WERI-Rb-1 (cell line): ENCODE measurements at regions not wholly inside any gene's neighbourhood (a gene's known extent, or its start where the extent isn't known, plus 50 kb on each side); places are given as distances from the start of the nearest gene placed in this dataset.
A peak's percentile ranks its signal among the peaks of the same experiment; 100 is the strongest.
"Not testable (repeated sequence)": the region's sequence is repeated elsewhere in the genome, so short reads cannot be mapped to it uniquely, and the experiment has no call there.

Experiments
- DNase-seq: peaks from one replicate; pipeline ENCODE4 v3.0.0-alpha.2; 2020
- H3K27ac ChIP-seq: fragments of 250-450 bp; sonication (Bioruptor Pico); 2 replicates; pipeline ENCODE4 v1.5.1; 2020; ENCODE audit warnings: mild to moderate bottlenecking, moderate library complexity
- H3K27me3 ChIP-seq: fragments of 250-450 bp; sonication (Bioruptor Pico); 2 replicates; pipeline ENCODE4 v1.5.1; 2021; ENCODE audit warnings: mild to moderate bottlenecking, low read depth, moderate library complexity; ENCODE audit not compliant: insufficient read depth, severe bottlenecking
- H3K36me3 ChIP-seq: fragments of 250-450 bp; sonication (Bioruptor Pico); 2 replicates; pipeline ENCODE4 v1.5.1; 2020; ENCODE audit warnings: mild to moderate bottlenecking, moderate library complexity
- H3K4me3 ChIP-seq: 2 replicates; pipeline ENCODE4 v1.5.1; 2011; ENCODE audit warnings: low read depth, mild to moderate bottlenecking, control low read depth, low read length
- H3K9me3 ChIP-seq: fragments of 250-450 bp; sonication (Bioruptor Pico); 2 replicates; pipeline ENCODE4 v1.5.1; 2021; ENCODE audit warnings: mild to moderate bottlenecking, moderate library complexity; ENCODE audit not compliant: severe bottlenecking
- TF ChIP-seq, protein P1 (sequence below): IDR thresholded peaks from 2 replicates; pipeline ENCODE4 v1.5.1; 2011; ENCODE audit warnings: low read depth, mild to moderate bottlenecking, control low read depth, inconsistent platforms, low read length

GRCh38 chr16:16577062-16577461 lies 198.1 kb downstream of the NPIPA7 start:
- TF ChIP-seq, protein P1, sequence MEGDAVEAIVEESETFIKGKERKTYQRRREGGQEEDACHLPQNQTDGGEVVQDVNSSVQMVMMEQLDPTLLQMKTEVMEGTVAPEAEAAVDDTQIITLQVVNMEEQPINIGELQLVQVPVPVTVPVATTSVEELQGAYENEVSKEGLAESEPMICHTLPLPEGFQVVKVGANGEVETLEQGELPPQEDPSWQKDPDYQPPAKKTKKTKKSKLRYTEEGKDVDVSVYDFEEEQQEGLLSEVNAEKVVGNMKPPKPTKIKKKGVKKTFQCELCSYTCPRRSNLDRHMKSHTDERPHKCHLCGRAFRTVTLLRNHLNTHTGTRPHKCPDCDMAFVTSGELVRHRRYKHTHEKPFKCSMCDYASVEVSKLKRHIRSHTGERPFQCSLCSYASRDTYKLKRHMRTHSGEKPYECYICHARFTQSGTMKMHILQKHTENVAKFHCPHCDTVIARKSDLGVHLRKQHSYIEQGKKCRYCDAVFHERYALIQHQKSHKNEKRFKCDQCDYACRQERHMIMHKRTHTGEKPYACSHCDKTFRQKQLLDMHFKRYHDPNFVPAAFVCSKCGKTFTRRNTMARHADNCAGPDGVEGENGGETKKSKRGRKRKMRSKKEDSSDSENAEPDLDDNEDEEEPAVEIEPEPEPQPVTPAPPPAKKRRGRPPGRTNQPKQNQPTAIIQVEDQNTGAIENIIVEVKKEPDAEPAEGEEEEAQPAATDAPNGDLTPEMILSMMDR = peak; percentile 47; the same call in 1 of the 2 replicates
- DNase-seq = peak; percentile 36
- not testable (repeated sequence) for H3K36me3 ChIP-seq, H3K27ac ChIP-seq, H3K27me3 ChIP-seq, H3K9me3 ChIP-seq, H3K4me3 ChIP-seq

DNA sequence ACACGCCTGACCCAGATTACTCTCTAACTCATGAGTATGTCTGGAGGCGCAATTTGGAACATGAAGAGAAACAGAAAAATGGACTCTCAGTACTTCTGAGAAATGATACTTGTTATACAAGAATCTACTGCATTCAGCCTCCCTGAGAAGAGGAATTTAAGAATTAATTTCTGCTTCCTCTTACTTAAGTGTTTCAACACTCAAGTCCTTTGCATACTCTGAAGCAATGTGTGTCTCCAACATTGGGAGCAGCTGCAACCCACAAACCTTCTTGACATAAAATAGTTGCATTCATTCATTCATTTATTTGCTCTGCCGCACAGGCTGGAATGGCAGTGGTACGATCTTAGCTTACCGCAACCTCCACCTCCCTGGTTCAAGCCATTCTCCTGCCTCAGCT lies 199.8 kb downstream of the NPIPA7 start:
- H3K27me3 ChIP-seq = no peaks in the 10 kb centered on the region

GRCh38 chr16:16582916-16583315 lies 204.0 kb downstream of the NPIPA7 start:
- H3K4me3 ChIP-seq, H3K27me3 ChIP-seq, H3K27ac ChIP-seq, H3K36me3 ChIP-seq, H3K9me3 ChIP-seq, DNase-seq: not testable (repeated sequence)

More for the DNA sequence above, 199.8 kb downstream of the NPIPA7 start:
- no peak for DNase-seq
- Histone ChIP-seq H3K36me3 (no peaks in the 10 kb centered on the region), H3K27ac (no peak overlapping the region), H3K4me3 (no peak overlapping the region), H3K9me3 (no peaks in the 10 kb centered on the region)
- TF ChIP-seq, protein P1 = no peak

DNA sequence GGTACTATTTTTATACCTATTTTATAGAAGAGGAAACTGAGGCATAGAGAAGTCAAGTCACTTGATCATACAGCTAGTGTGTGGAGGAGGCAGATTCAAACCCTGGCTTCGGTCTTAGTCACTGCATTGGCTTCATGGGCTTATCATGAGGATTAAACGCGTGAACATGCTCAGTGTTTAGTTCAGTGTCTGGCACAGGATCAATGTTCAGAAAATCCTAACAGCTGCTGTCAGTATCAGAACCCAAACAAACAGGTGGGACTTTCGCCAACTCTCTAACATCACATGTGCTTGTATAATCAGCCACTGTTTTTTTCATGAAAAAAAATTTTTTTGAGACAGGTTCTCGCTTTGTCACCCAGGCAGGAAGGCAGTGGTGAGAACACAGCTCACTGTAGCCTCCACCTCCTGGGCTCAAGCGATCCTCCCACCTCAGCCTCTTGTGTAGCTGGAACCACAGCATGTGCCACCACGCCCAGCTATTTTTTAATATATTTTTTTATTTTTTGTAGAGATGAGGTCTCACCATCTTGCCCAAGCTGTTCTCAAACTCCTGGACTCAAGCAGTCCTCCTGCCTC lies 207.2 kb downstream of the NPIPA7 start:
- not testable (repeated sequence) for H3K36me3 ChIP-seq, H3K4me3 ChIP-seq, H3K27me3 ChIP-seq, H3K9me3 ChIP-seq, H3K27ac ChIP-seq
- peak; percentile 12 for DNase-seq

GRCh38 chr16:16586969-16587368 lies 208.0 kb downstream of the NPIPA7 start:
- H3K4me3 ChIP-seq, H3K27me3 ChIP-seq, DNase-seq, H3K36me3 ChIP-seq, H3K9me3 ChIP-seq, H3K27ac ChIP-seq: not testable (repeated sequence)

DNA sequence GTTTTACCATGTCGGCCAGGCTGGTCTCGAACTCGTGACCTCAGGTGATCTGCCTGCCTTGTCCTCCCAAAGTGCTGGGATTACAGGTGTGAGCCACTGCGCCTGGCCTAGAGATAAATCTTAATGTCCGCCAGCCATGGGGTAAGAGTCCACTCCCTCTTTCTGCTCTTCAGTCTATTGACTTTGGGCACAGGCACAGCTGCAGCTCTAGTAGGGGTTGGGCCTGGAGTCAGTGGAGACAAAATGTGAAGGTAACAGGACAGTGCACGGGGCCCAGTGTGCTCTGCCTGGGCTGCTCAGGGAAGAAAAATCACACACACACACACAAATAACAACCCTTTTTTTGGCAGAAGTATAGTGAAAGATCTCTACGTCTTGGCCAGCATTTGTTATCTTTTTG lies 209.5 kb downstream of the NPIPA7 start:
- not testable (repeated sequence) for H3K36me3 ChIP-seq, H3K27ac ChIP-seq, H3K9me3 ChIP-seq, H3K27me3 ChIP-seq, H3K4me3 ChIP-seq, DNase-seq

GRCh38 chr16:16590654-16591318 lies 211.8 kb downstream of the NPIPA7 start:
- H3K9me3 ChIP-seq, H3K36me3 ChIP-seq, H3K4me3 ChIP-seq, H3K27ac ChIP-seq, H3K27me3 ChIP-seq, DNase-seq: not testable (repeated sequence)

DNA sequence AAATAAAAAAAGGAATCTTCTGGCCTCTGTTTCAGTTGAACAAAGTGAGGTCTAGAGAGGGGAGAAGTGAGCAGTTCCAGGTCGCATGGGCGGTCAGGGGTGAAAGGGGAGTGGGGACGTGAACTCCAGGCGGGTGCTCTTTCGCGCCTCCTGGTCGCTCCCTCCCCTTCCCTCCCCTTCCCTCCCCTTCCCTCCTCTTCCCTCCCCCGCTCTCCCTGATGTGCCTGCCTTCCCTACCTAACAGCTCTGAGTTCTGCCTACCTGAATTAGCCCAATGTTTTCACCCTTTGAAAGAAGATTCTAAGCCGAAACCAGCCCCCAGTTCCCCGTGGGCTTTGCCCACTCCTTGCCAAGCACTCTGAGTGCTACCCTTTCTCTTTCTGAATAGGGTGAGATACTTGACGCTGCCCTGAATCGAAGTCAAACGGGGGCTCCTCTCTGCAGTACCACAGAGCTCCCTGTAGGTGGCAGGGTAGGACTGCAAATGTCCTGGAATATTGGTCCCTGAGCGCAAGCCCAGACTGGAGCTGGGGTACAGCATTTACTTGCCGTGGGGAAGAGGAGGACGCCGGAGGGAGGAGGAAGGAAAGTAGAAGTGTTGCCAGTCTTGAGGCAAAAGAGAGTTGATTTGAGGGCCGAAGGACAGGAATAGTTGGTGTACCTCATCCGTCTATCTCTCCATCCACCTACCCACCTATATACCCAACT lies 214.4 kb downstream of the NPIPA7 start:
- TF ChIP-seq, protein P1 = peak; percentile 27; the same call in 1 of the 2 replicates
- not testable (repeated sequence) for H3K36me3 ChIP-seq, H3K27me3 ChIP-seq, H3K9me3 ChIP-seq, H3K27ac ChIP-seq
- peak; percentile 56 for DNase-seq
- peak overlapping the region; percentile 18; the same call in 1 of the 2 replicates for H3K4me3 ChIP-seq

GRCh38 chr16:16595029-16595718 lies 216.2 kb downstream of the NPIPA7 start:
- DNase-seq = peak; percentile 38
- H3K36me3 ChIP-seq, H3K4me3 ChIP-seq, H3K27ac ChIP-seq, H3K27me3 ChIP-seq, H3K9me3 ChIP-seq: not testable (repeated sequence)

DNA sequence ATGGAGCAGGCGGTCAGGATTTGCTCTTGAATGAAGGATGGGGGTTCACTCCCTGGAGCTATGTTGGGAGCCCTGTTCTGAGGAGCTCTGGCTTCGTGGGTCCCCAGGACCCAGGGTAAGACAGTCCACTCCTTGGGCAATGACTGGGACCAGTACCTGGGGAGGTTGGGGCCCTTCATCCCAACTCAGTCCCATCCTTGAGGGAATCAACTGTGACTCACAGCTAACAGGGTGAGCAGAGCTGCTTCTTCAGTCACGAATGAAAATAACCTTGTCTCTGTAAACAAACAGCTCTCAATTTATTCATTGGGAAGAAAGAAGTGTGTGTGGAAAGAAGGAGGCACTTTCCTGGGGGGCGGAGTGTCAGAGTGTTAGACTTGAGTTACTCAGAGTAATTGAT lies 222.3 kb downstream of the NPIPA7 start:
- not testable (repeated sequence) for H3K4me3 ChIP-seq, H3K27me3 ChIP-seq, H3K36me3 ChIP-seq, DNase-seq, H3K27ac ChIP-seq, H3K9me3 ChIP-seq

DNA sequence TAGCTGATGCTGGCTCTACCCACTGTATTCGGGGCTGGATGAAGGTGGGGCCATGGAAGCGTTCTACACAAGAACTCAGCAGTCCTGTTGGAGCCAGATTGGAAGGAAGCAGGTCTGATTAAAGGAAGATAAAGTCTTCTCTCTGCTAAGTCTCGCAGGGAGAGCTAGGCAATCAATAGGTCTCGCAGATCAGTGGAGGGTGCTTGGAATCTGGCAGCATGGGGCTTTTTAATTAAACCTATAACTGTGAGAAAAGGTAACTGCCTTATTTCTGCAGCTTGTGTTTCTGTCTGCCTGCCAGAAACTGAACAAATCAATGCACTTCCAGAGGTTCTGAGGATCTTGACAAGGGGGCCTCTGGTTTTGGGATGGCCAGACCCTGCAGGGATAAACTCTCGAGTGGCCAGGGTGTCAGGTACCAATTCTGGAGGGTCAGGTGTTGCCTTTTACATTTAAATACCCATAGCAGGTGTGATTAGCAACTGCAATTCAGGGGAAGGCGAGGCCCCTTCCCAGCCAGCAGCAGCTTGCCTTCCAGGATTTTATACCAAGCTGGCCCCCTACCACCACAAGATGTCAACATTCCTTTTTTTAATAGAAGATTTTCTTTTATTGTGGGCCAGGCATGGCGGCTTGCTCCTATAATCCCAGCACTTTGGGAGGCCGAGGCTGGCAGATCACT lies 228.6 kb downstream of the NPIPA7 start:
- H3K27me3 ChIP-seq, DNase-seq, H3K27ac ChIP-seq, H3K4me3 ChIP-seq, H3K9me3 ChIP-seq, H3K36me3 ChIP-seq: not testable (repeated sequence)
